CD4-positive, alpha-beta T cell (primary cell): ENCODE measurements at regions not wholly inside any gene's neighbourhood (a gene's known extent, or its start where the extent isn't known, plus 50 kb on each side); places are given as distances from the start of the nearest gene placed in this dataset.

Source experiments
- ATAC-seq: fragments of 200-7000 bp; cut with Tn5 transposase; one replicate; pipeline ENCODE4 v1.10.0; 2022; ENCODE audit warnings: mild to moderate bottlenecking; ENCODE audit not compliant: poor library complexity
- CTCF ChIA-PET: fragments of 350-600 bp; sonication (Branson Sonifier 250); formaldehyde crosslinking; loops from one replicate; lab custom pipeline; 2021; ENCODE audit warnings: antibody characterized with exemption, inconsistent platforms; lab: Charles Lee
- POLR2A ChIA-PET: fragments of 350-600 bp; sonication (Branson Sonifier 250); formaldehyde crosslinking; loops from one replicate; lab custom pipeline; 2021; ENCODE audit warnings: antibody characterized with exemption, inconsistent platforms; lab: Charles Lee
- DNase-seq, 14 experiments: peaks; one replicate each; pipeline ENCODE4 v3.0.0-alpha.2; 2013 to 2020; ENCODE audit warnings: mixed read lengths in 2 of 14
- H3K27ac ChIP-seq, 2 donors: one replicate each; pipeline versions ENCODE4 v1.5.1 to v1.7.0; 2013; ENCODE audit warnings: low read length in 2 of 2, low read depth in 1 of 2, mild to moderate bottlenecking in 1 of 2
- H3K27me3 ChIP-seq, 2 experiments: 1 replicate in 1 of 2; 2 replicates in 1 of 2; pipeline versions ENCODE4 v1.6.1 to v1.7.0; 2013; ENCODE audit warnings: low read length in 2 of 2, control low read depth in 1 of 2, mild to moderate bottlenecking in 1 of 2, moderate library complexity in 1 of 2; ENCODE audit not compliant: insufficient read depth in 2 of 2, control insufficient read depth in 1 of 2
- H3K36me3 ChIP-seq: one replicate; pipeline ENCODE4 v1.6.1; 2013; ENCODE audit warnings: low read length, control low read depth; ENCODE audit not compliant: insufficient read depth
- H3K4me1 ChIP-seq: one replicate; pipeline ENCODE4 v1.6.1; 2013; ENCODE audit warnings: low read length, control low read depth; ENCODE audit not compliant: insufficient read depth
- H3K4me3 ChIP-seq: one replicate; pipeline ENCODE4 v1.5.1; 2013; ENCODE audit warnings: mild to moderate bottlenecking, low read length, moderate library complexity
- H3K9me3 ChIP-seq, 2 experiments: 1 replicate in 1 of 2; 2 replicates in 1 of 2; pipeline versions ENCODE4 v1.6.1 to v1.7.0; 2013; ENCODE audit warnings: low read length in 2 of 2, mild to moderate bottlenecking in 2 of 2, control low read depth in 1 of 2, moderate library complexity in 1 of 2; ENCODE audit not compliant: control insufficient read depth in 1 of 2, insufficient read depth in 1 of 2
- H3K27ac Mint-ChIP-seq: one replicate; pipeline ENCODE4 v1.8.0; 2020; ENCODE audit warnings: mixed read lengths
- H3K27me3 Mint-ChIP-seq: one replicate; pipeline ENCODE4 v1.8.0; 2021; ENCODE audit warnings: mixed read lengths
- H3K36me3 Mint-ChIP-seq: one replicate; pipeline ENCODE4 v1.8.0; 2021; ENCODE audit warnings: low read depth, mixed read lengths
- H3K4me1 Mint-ChIP-seq: one replicate; pipeline ENCODE4 v1.8.0; 2021; ENCODE audit warnings: low read depth, mixed read lengths
- H3K4me3 Mint-ChIP-seq: one replicate; pipeline ENCODE4 v1.8.0; 2020; ENCODE audit warnings: mild to moderate bottlenecking, mixed read lengths
- H3K9me3 Mint-ChIP-seq: one replicate; pipeline ENCODE4 v1.8.0; 2020; ENCODE audit warnings: mixed read lengths
- intact Hi-C, 2 experiments: fragments of 100-400 bp; cut with DNase I in 1 of 2; cut with micrococcal nuclease in 1 of 2; formaldehyde crosslinking; loops; one replicate each; pipeline versions ENCODE4 v1.15.1 to v1.9.0; 2023 to 2025; cut with DNase I, micrococcal nuclease
- TF ChIP-seq, protein P1 (sequence below): fragments of 200-600 bp; IDR thresholded peaks from one replicate; pipeline ENCODE4 v1.8.0; 2022; ENCODE audit warnings: antibody characterized with exemption, mild to moderate bottlenecking

DNA sequence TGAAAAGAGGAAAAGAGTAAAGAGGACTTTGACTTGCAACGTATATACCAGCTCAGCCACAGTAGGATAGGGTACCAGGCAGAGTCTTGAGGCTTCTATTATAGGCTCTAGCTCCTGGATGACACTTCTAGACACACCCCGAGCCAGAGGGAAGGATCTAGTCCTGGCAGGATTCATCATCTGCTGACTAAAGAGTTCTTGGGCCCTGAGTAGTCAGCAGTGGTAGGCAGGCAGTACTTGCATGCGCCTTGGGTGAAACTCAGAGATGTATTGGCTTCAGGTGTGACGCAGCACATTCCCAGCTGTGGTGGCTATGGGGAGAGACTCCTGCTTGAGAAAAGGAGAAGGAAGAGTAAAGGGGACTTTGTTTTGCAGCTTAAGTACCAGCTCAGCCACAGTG, 162.3 kb upstream of the APP start:
- Mint-ChIP-seq H3K27me3 (peaks cover 11% of the 10 kb centered on the region), H3K27ac (no peak overlapping the region), H3K4me3 (no peak overlapping the region), H3K9me3 (no peaks in the 10 kb centered on the region), H3K36me3 (no peaks in the 10 kb centered on the region), H3K4me1 (no peaks in the 10 kb centered on the region)
- H3K9me3 ChIP-seq = no peaks in the 10 kb centered on the region
- H3K27me3 ChIP-seq = no peaks in the 10 kb centered on the region
- intact Hi-C loops = no loop called here
- CTCF ChIA-PET = no interaction called here
- H3K4me1 ChIP-seq = no peaks in the 10 kb centered on the region
- DNase-seq = no peak
- no peak overlapping the region for H3K27ac ChIP-seq
- TF ChIP-seq, protein P1, sequence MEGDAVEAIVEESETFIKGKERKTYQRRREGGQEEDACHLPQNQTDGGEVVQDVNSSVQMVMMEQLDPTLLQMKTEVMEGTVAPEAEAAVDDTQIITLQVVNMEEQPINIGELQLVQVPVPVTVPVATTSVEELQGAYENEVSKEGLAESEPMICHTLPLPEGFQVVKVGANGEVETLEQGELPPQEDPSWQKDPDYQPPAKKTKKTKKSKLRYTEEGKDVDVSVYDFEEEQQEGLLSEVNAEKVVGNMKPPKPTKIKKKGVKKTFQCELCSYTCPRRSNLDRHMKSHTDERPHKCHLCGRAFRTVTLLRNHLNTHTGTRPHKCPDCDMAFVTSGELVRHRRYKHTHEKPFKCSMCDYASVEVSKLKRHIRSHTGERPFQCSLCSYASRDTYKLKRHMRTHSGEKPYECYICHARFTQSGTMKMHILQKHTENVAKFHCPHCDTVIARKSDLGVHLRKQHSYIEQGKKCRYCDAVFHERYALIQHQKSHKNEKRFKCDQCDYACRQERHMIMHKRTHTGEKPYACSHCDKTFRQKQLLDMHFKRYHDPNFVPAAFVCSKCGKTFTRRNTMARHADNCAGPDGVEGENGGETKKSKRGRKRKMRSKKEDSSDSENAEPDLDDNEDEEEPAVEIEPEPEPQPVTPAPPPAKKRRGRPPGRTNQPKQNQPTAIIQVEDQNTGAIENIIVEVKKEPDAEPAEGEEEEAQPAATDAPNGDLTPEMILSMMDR = no peak
- no peak overlapping the region for H3K4me3 ChIP-seq
- POLR2A ChIA-PET = no interaction called here
- no peak for ATAC-seq
- H3K36me3 ChIP-seq = no peaks in the 10 kb centered on the region

DNA sequence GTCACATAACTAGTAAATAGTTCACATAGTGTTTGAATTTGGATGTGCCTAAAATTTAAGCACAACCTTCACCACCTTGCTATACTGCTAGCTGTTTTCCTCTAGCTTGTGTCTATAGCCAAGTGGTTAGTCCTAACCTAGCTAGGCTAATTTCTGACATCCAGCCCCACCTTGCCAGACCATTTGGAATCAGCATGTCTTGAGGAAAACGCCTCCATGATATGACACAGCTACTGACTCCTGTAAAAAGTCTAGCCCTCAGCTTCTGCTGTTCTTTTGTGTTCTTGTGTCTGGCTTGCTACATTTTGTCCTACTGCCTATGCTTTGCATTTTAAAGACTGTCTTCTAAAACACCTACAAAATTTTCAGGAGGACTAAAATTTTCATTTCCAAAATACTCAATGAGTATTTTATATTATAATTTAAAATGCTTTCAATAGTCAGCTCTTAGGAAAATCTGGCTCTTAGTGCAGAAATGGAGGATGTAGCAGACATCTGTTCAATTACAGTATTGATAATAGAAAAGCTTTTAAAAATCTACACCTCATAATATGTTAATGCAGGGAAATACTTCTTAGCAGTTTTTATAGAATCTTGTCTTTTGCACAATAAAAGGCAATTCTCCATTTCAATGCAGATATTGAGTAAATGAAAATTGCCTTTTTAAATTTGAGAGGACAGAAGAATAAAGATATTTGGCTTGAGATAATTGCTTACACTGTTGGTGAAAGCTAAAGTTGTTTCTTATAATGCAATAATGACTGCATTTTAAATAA, 160.8 kb upstream of the APP start:
- POLR2A ChIA-PET = no interaction called here
- DNase-seq (no peak), ATAC-seq (no peak)
- Mint-ChIP-seq H3K27ac (no peak overlapping the region), H3K36me3 (no peaks in the 10 kb centered on the region), H3K9me3 (no peaks in the 10 kb centered on the region), H3K4me1 (no peaks in the 10 kb centered on the region), H3K27me3 (peaks cover 11% of the 10 kb centered on the region), H3K4me3 (no peak overlapping the region)
- intact Hi-C loops = no loop called here
- Histone ChIP-seq H3K36me3 (no peaks in the 10 kb centered on the region), H3K4me3 (no peak overlapping the region), H3K4me1 (no peaks in the 10 kb centered on the region), H3K27me3 (no peaks in the 10 kb centered on the region), H3K9me3 (no peaks in the 10 kb centered on the region), H3K27ac (no peak overlapping the region)
- CTCF ChIA-PET = no interaction called here
- TF ChIP-seq, protein P1 = no peak

DNA sequence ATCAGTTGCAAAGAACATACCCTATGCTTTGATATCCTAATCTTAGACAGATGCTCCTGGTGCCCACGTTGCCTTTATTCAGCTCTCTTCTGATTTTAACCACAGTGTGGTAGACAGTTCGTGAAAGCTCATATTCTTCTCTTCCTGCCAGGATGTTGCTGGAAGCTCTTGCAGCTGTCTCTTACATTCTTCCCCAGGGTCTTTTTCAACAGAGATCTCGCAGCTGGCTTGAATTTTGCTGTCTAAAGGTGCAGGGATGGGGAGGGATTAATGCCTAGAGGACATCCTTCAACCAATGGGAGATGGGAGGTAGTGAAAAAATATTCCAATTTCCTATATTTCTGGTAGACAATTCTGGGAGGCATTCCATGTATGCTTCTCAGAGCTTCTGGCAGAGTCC, 150.0 kb upstream of the APP start:
- no peak overlapping the region for H3K4me3 ChIP-seq
- H3K36me3 ChIP-seq = no peaks in the 10 kb centered on the region
- Mint-ChIP-seq H3K27me3 (no peaks in the 10 kb centered on the region), H3K4me3 (no peak overlapping the region), H3K4me1 (no peaks in the 10 kb centered on the region), H3K27ac (no peak overlapping the region), H3K36me3 (no peaks in the 10 kb centered on the region), H3K9me3 (peaks cover 3% of the 10 kb centered on the region)
- DNase-seq = no peak
- no peak overlapping the region for H3K27ac ChIP-seq
- POLR2A ChIA-PET = no interaction called here
- CTCF ChIA-PET = no interaction called here
- H3K4me1 ChIP-seq = no peaks in the 10 kb centered on the region
- H3K27me3 ChIP-seq = no peaks in the 10 kb centered on the region
- TF ChIP-seq, protein P1 = no peak
- H3K9me3 ChIP-seq = peaks cover 0 to 4% of the 10 kb centered on the region in 2 experiments
- intact Hi-C loops = no loop called here
- ATAC-seq = no peak
